D341Med (cell line): ENCODE measurements at regions not wholly inside any gene's neighbourhood (a gene's known extent, or its start where the extent isn't known, plus 50 kb on each side); places are given as distances from the start of the nearest gene placed in this dataset.

ENCODE experiments used
- DNase-seq: peaks from one replicate; pipeline ENCODE4 v3.0.0; 2012; ENCODE audit warnings: low spot score

DNA sequence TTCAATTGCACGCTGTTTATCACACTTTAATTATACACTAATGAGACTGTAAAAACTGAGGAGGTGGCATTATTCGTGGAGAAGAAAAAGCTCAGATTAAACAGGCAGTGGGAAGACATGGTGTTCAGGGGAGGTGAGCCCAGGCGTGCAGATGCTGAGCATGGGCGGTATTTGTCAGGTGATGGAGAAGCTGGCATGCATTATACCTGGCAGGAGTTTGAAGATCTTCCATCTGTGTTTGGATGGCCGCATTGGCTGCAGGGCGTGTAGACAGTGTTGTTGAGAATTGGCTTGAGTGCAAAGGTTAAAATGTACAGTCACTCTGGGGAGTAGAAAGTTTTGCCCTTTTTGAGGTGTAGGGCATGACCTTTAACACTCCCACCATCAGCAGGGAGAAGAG is 213.8 kb downstream of the ERMARD start:
- DNase-seq: no peak

DNA sequence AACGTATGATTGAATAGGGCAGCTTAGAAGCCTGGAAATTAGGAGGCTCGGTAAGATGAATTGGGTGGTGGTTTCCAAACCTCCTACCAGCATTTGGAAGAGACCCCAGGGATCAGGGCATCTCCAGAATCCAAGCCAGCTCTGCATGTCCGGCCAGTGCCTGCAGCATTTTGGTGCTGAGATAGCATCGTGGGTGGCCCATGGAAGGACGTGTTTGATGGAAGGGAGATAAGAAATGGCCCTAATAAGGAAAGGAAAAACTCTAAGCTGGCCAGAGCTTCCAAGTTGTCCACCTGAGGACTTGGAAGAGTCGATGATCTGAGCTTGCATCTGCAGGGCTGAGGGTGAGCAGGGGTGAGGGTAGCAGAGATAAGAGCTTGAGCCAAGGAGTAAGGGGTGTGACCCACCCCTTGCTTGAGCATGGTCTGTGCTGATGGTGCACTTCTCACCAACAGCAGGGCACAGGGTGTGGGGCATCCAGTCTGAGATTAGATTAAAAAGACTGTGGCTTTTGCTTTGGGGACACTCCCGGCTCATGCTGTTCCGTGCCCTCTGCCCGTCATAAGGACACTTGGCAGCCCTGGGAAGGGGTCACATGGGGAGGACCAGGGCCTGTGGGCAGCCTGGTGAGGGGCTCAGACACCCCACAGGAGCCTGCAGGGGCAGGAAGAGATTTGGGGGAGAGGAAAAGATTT is 213.2 kb downstream of the ERMARD start:
- no peak for DNase-seq

DNA sequence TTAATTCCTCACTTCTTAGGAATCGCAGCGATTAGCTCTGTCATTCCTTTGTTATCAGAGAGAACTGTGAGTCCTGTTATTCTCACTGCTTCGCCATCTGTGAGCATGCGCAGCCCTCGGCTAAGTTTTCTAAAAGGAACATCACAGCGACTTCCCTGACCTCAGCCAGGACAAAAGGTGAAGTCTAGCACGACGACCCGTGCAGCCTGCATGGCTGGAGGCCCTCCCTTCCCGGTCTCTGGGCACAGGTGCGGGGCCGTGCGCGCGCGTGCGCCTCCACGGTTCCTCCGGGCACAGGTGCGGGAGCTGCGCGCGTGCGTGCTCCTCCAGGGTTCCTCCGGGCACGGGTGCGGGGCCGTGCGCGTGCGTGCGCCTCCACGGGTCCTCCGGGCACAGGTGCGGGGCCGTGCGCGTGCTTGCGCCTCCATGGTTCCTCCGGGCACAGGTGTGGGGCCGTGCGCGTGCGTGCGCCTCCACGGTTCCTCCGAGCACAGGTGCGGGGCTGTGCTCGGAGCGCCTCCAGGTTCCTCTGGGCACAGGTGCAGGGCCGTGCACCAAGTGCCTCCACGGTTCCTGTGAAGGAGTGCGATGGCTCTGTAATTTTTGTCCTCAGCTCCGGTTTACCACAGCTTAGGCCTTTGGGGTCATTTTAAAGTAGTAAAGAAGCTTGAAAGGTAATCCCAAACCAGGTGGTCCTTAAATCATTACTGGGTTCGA is 212.3 kb downstream of the ERMARD start:
- DNase-seq: no peak

DNA sequence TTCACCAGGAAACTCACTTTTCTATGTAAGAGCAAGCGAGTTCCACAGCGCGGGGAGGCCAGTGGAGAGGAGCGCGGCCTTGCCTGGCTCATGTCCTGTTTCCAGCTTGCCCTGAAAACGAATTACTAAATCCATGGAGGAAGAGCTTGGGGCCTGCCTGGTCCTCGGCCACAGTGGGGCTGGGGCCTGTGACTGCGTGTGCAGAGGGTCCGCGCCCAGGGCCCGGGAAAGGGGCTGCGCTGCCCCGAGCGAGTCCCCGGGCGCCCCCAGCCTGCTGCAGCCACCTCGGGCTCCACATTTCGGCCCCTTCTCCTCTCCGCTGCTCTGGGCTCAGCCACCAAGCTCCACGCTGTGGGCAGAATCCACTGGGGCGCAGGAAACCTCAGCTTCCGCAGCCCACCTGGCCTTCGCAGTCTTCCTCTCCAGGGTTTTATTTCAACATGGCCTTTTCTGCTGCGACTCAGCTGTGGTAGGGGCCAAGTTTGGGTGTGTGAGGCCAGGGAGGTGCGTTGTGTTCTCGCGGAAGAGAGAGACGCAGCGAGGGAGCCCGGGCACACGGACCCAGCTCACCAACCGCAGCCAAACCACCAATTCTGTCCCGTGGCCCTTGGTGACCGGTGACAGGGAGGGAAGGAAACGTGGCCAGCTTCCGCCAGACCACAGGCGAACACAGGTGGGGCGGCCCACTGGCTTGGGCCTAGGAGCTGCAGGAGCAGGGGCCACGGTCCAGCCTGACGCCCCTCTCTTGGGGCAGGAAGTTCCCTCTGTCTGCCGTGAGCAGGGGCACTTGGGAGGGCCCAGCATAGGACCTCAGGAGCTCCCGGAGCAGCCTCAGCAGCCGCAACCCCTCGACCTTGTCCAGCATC is 211.4 kb downstream of the ERMARD start:
- no peak for DNase-seq

DNA sequence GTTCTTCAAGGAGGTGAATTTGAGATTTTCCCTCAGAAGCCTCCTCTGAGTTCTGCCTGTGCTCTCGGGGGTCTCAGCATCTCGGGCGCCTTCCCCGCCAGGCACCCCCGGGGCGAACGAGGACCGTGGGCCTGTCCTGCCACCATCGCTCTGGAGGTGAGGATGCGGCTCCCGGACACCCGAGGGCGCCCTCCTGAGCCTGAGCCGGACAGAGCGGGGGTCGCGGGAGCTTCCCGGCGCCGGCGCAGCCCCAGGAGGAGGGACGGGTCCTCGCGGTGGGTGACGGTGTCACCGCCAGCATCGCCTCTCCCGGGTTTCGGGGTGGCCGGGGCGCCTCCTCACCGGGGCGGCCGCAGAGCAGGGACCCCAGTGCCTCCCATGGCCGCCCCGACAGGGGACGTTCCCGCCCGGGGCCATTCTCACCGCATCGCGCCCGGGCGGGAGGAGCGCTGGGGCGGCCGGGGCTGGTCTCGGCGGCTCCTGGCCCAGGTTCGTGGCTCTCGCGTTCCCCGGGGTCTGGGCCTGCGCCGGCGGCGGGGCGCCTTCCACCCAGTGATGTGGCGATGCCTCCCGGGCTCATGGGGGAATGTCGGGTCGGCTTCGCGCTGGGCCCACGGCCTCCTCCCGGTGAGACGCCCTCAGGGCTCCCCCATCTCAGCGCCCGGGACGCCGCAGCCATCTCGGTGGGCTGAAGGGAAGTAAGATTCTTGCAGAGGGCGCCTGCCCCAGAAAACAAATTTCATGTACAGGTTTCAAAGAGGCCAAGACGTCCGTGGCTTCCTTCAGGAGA is 210.5 kb downstream of the ERMARD start:
- DNase-seq: peak; percentile 26

DNA sequence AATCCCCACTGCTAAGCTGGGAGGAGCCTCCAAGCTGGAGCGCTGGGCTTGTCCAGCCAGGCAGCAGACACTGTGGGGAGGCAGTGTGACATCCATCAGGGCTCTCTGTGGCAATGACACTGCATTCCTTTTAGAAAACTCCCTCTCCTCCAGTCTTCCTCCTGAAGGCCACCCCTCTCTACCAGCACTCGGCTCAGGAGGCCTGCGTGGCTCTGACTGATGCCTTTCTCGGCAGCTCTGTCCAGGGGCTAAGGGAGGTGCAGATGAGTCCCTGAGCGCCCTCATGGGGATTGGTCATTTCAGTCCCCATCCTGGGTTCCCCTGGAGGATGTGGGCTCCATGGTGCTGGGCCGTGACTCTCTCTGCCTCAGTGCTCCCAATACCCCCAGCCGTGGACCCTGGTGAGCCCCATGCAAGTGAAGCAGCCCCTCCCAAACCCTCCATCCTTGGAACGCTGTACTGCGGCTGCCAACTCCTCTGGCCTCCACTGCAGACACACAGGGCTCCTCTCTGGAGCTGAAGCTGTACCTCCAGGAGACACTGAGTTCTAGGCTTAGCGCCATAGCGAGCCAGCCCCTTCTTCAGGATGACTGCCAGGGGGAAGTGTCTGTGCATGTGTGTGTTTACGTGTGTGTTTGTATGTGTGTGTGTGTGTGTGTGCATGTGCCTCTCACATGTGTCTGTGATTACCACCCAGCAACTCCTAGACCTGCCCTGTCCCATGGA is 209.6 kb downstream of the ERMARD start:
- no peak for DNase-seq

DNA sequence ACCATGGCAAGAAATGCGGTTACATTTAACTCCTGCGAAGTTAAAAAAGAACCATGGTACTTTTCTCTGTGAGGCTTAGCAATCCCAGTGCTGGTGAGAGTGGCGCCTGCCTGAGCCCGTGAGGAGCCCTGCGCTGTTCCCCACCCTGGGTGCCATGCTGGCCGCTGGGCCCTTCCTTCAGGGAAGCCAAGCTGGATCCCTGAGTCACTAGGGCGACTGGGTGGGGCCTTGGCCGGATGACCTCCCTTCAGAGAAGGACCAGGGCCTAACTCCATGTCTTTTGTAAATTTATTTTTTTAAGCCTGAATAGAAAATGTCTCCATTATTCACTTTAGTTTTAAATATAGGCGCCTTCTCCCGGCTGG is 209.1 kb downstream of the ERMARD start:
- peak; percentile 9 for DNase-seq

DNA sequence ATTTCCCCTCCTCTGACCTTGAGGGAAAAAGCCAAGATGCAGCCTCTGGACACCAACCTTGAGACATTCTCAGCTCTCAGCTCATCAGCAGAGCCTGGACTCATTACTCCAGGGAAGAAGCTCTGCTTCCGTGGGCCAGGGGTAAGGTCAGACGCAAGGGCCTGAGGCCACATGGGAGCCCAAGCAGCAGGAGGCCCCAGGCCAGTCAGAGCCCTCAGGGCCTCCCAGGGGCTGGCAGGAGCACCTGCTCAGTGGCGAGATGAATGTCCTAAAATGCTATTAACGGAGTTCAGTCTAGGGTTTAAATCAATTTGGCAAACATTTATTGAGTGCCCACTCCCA is 208.6 kb downstream of the ERMARD start:
- peak; percentile 10 for DNase-seq

DNA sequence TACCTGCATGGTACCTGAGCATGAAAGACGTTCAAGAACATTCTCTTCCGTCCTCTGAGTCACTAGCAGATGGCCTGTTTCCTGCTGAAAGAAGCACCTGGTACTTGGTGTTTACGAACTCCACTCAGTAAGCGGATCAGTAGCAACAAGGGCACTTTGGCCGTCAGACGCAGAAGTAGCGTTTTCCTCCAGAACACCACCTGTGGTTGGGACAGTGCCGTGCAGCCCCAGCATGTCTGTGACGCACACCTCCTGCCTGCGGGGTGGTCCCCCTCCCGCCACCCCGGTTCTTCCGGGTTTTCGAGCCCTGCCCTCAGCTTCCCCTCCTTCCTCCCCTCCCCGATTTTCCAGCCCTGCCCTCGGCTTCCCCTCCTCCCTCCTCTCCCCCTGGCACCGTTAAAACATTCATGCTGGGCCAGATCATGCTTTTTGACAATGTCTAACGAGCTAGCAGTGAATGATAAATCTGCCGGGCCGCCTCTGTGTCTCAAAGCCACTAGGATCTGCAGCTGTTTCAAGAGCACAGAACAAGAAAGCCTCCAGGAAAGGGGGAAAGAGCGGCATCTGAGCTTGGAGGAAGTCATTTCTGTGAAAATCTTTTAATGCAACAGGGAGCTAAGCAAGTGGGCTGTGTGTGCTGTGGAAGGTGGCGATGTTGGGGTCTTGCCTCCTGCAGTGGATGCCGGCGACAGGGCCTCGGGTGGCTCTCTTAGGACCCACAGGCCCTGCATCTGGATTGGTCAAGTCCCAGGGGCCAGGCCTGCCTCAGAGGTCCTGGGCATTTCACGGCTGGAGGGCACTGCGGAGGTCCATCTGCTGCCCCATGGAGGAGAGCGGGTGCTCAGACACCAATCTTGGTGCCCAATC is 207.9 kb downstream of the ERMARD start:
- peak; percentile 14 for DNase-seq

DNA sequence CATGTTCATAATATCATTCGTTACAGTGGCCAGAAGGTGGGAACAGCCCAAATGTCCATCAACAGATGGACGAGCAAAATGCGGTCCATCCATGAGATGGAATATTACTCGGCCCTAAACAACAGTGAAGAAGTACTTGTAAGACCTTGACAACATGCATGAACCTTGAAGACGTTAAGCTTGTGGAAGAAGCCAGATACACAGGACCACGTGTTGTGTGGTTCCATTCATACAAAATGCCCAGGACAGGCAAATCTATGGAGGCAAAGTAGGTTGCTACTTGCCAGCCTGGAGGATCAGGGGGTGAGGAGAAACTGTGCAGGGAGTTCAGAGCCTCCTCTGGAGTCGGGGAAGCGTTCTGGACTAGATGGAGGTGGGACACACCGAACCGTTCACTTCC is 207.1 kb downstream of the ERMARD start:
- DNase-seq: no peak

DNA sequence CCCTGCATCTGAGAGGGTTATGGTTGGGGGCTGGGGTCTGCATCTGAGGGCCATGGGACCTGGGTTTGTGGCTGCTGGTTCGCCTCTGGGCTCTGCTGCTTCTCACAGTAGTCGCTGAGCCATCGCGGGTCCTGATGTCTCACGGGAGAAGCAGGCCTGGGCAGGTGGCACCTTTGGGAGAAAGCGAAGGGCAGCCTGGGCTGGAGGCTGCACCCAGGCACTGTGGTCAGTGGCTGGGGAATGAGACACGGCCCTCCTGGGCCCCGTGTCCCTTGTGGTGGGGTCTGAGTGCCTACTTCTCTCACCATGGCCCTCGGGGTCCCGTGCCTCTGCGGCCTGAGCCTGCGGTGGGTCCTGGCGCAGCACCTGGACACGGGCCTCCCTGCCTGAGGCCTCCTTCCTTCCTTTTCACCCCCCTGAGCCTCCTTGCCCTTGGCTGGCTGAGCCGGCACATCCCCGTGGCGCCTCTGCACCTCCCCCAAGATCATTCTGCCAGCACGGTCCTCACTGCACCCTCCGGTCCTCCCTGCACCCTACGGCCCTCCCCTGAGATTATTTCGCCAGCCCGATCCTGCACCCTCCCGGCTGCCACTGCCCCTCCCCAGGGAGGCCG is 206.0 kb downstream of the ERMARD start:
- peak; percentile 15 for DNase-seq

DNA sequence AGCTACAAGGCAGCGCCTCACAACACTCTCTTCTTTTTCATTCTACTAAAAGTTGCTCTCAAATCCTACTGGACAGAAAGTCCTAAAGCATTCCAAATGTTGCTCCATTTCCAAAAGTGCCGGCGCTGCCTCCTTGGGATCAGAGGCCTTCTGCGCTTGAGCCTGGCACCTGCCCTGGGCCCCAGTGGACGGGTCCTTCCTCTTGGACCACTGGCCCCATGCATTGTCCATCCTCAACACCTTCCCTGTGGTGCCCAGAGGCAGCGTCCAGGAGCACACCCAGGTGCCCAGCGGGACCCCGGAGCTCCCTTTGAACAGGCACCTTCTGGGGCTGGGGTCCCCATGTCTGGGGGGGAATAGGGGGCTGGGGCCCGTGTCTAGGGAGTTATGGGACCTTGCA is 205.2 kb downstream of the ERMARD start:
- peak; percentile 8 for DNase-seq

DNA sequence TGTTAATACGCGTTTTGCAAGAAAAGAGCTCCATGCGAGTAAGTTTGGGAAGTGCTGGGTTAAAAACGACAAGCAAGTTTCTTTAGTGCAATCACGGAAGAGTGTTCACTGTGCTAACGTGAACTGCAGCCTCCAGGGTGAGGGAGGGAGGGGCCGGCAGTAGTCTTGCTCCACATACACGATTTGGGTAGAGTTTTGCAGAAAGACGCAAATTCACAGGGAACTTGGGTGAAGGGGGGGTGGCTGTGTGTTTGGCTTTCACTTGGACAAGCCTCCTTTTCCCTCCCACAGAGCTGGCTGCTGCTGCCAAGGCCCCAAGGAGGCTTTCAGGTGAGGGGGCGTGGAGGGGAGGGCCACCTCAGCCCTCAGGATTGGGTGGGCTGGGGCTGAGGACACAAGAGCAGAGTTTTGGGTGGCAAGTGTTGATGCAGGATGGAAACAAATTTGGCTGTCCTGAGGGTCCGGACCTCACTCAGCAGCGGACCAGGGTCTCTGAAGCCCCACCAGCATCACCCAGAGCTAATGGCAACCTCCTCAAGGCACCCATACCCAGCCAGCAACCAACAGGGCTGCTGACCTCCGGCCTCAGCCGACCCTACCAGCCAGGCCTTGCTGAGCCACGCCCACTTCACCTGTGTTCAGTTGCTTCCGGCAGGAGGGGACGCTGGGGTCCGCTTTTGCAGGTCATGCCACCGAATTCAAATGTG is 204.5 kb downstream of the ERMARD start:
- peak; percentile 14 for DNase-seq

DNA sequence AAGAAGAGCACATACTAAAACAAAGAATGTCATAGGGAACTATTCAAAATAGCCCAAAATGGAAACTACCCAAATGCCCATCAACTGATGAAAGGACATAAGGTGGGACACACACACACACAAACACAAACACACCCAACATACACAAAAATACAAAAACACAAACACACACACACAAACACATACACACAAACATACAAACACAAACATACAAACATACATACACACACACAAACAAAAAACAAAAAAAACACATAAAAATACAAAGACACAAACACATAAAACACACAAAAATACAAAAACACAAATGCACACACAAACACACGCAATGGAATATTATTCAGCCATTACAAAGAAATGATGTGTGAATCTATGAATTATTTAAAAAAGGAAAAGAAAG is 203.6 kb downstream of the ERMARD start:
- DNase-seq: no peak

DNA sequence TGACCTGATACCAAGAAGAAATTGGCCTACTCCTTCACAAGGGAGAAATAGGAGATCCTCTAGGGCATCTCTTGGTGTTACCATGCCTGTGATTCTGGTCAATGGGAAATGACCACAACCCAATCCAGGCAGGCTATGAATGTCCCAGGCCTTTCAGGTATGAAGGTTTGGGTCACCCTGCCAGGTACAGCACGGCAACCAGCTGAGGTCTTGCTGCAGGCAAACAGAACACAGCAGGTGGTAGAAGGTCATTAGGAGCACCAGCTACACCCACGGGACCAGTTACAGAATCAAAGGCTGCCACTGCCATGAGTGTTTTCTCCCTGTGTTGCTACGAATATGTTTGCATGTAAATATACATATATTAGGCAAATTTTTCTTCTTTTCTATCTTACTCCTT is 202.3 kb downstream of the ERMARD start:
- no peak for DNase-seq

DNA sequence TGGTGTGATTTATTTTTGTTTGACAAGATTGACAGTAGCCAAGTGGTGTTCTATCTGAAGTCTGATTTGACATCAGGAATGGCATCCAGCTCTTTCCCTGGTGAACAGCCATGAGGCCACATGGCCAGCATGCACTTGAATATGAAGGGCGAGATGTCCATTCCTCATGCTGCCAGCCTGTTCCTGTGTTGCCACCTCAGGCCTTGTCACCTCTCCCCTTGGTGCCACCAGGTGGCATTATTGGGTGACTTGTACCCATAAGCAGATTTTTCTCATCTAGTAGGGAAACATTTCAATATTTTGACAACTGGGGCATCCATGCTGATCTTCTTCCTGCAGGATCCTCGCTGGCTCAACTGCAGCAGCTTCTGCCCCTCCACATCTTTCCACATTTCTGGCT is 199.1 kb downstream of the ERMARD start:
- DNase-seq: no peak

DNA sequence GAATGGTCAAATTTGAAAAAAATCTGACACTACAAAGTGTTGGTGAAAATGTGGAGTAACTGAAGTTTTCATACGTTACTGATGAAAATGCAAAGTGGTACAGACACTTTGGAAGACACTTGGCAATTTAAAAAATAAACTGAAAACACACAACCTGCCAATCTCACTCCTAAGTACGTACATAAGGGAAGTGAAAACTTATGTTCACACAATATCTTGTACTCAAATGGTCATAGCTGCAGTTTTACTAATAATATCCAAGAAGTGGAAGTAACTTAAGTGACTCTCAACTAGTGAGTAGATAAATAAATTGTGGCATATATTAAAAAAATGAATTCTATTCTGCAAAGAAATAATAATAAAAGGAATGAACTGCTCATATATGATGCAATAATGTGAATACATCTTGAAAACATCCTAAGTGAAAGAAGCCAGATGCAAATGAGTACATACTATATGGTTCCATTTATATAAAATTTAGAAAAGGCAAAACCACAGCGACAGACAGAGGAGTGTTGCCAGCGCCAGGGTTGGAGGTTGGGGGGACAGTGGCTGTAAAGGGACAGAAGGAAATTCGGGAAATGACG is 198.2 kb downstream of the ERMARD start:
- no peak for DNase-seq

DNA sequence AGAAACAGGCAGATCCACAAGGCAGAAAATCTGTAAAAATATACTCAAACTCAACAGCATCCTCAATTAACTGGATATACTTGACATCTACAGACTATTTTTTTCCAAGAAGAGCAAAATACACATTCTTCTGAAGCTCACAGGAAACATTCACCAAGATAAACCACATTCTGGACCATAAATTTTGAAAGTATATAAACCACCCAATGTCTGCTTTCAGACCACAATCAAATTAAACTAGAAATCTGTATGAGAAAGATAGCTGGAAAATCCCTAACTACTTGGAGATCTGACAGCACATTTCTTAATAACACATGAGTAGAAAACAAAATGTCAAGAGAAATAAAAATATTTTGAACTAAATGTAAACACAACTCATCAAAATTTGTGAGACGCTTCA is 195.5 kb downstream of the ERMARD start:
- DNase-seq: no peak

DNA sequence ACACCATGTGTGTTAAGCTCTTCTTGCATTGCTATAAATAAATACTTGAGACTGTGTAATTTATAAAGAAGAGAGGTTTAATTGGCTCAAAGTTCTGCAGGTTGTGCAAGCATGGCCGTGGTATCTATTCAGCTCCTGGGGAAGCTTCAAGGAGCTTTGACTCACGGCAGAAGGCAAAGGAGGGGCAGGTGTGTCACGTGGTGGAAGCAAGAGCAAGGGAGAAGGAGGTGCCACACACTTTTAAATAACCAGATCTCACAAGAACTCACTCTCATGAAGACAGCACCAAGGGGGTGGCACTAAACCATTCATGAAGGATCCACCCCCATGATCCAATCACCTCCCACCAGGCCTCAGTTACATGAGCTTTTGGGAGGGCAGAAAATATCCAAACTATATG is 193.7 kb downstream of the ERMARD start:
- no peak for DNase-seq
